Astrocyte of the spinal cord (primary cell): ENCODE measurements at regions not wholly inside any gene's neighbourhood (a gene's known extent, or its start where the extent isn't known, plus 50 kb on each side); places are given as distances from the start of the nearest gene placed in this dataset.
A peak's percentile ranks its signal among the peaks of the same experiment; 100 is the strongest.

Experiments
- DNase-seq: peaks from one replicate; pipeline ENCODE4 v3.0.0; 2011; ENCODE audit warnings: low read depth, low spot score
- H3K4me3 ChIP-seq: 2 replicates; pipeline ENCODE4 v1.5.1; 2011; ENCODE audit warnings: low read depth, mild to moderate bottlenecking, low read length, moderate library complexity
- in situ Hi-C: cut with HindIII; loops from 2 replicates; pipeline ENCODE4 v1.10.0; 2017; ENCODE audit warnings: low sequenced_read_pairs
- TF ChIP-seq, protein P1 (sequence below): IDR thresholded peaks from 2 replicates; pipeline ENCODE4 v1.5.1; 2012; ENCODE audit warnings: low read depth, mild to moderate bottlenecking, low read length, inconsistent platforms

DNA sequence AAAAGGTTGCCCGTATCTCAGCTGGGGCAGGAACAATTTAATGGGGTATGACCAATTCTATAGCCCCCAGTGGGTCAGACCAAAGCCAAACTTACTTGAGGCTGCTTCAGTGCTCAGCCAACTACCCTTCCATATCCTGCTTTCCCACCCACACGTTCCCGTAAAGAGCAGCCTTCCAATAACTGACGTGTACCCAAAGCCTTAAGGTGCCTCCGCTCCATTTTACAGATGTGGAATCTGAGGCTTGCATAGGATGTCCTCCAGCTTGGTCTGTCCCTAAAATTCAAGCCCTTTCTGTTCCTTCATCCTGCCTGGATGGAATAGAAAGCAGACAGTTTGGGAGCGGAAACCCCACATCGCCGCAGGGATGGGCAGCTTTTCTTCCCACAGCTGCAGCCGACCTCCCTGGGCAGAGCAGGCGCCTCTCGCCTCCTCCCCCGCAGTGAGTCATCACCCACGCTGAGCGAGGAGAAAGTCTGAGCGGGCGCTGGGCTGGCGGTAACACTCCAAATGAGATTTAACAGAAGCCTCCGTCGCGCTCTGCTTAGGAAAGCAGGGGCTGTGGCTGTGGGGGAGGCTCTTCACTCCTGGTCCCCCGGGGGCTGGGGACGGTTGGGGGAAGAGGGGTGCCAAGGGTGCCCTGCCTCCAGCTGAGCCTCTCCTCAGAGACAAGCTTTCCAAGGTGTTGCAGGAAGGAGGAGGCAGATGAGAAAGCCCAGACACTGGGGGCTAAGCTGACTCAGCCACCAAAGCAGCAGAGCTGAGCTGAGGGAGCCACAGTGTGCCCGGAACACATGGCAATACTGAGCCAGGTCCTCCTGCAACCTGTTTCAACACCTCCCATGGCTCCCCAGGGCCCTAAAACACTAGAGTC, 57.8 kb upstream of the HRH1 start:
- in situ Hi-C loops: no loop called here
- H3K4me3 ChIP-seq: peak overlapping the region; percentile 25
- TF ChIP-seq, protein P1, sequence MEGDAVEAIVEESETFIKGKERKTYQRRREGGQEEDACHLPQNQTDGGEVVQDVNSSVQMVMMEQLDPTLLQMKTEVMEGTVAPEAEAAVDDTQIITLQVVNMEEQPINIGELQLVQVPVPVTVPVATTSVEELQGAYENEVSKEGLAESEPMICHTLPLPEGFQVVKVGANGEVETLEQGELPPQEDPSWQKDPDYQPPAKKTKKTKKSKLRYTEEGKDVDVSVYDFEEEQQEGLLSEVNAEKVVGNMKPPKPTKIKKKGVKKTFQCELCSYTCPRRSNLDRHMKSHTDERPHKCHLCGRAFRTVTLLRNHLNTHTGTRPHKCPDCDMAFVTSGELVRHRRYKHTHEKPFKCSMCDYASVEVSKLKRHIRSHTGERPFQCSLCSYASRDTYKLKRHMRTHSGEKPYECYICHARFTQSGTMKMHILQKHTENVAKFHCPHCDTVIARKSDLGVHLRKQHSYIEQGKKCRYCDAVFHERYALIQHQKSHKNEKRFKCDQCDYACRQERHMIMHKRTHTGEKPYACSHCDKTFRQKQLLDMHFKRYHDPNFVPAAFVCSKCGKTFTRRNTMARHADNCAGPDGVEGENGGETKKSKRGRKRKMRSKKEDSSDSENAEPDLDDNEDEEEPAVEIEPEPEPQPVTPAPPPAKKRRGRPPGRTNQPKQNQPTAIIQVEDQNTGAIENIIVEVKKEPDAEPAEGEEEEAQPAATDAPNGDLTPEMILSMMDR: no peak
- DNase-seq: peak; percentile 96

DNA sequence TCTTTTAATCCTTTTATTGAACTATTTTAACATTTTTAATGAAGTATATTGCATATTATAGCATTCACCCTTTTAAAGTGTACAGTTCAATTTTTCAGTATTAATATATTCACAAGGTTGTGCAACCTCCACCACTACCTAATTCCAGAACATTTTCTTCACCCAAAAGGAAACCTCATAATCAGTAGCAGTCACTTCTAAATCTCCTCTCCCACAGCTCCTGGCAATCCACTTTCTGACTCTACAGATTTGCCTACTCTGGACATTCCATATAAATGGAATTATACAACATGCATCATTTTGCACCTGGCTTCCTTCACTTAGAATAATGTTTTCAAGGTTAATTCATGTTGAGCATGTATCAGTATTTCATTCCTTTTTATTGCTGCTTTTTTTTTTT, 55.0 kb upstream of the HRH1 start:
- TF ChIP-seq, protein P1: no peak
- no peak for DNase-seq
- H3K4me3 ChIP-seq: no peak overlapping the region
- in situ Hi-C loops: no loop called here
